CD4-positive, alpha-beta T cell treated with Interleukin-17A for 4 hours (primary cell): ENCODE measurements at regions not wholly inside any gene's neighbourhood (a gene's known extent, or its start where the extent isn't known, plus 50 kb on each side); places are given as distances from the start of the nearest gene placed in this dataset.

Source experiments
- DNase-seq: peaks from one replicate; pipeline ENCODE4 v3.0.0-alpha.2; 2020; ENCODE audit warnings: mixed read lengths

DNA sequence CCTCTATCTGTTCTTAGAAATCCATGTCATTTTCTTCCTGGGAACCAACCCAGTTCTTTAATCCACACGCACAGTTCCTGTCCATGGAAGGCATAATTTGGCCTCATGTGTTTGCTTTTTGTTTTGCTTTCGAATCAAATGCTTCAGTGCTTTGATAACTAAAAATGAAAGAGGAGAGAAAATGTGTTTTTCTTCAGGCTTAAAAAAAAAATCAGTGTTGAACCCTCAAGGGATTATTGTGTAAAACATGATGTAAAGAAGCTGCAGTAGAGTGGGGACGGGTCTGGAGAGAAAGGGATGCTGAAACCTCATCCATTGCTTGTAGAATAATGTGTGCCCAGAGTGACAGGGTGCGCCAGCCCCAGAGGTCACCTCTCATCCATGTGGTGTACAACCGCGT, 197.5 kb upstream of the JARID2 start:
- no peak for DNase-seq

DNA sequence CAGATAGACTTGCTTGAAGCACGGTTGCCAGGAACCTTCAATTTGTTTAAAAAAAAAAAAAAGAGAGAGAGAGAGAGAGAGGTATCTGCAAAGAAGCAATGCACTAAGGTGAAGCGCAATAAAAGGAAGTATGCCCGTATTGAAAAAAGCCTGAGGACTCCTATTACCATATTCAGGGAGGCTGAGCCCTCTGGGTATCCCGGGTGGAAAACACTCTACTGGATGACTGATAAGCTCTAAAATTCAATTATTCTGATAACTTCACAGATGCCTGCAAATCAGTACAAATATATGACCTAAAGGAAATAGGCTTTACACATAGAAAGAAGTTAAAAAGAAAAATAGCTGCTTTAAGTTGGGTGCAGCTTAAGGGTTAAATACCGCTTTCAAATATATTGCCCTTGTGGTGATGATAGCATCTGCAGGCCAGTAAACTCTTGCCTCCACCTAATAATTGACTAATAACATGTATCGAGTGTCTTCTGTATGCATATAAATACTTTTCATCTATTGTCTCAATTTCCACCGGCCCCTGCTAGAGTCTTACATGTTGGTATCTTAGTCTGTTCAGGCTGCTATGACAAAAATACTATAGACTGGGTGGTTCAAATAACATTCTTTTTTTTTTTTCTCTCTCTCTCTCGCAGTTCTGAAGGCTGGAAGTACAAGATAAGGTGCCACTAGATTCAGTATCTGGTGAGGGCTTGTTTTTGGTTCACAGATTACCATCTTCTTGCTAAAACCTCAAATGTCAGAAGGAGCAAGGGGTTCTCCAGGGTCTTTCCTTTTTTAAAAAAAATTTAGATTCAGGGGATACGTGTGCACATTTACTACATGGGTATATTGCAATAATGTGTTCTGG, 187.4 kb upstream of the JARID2 start:
- no peak for DNase-seq

DNA sequence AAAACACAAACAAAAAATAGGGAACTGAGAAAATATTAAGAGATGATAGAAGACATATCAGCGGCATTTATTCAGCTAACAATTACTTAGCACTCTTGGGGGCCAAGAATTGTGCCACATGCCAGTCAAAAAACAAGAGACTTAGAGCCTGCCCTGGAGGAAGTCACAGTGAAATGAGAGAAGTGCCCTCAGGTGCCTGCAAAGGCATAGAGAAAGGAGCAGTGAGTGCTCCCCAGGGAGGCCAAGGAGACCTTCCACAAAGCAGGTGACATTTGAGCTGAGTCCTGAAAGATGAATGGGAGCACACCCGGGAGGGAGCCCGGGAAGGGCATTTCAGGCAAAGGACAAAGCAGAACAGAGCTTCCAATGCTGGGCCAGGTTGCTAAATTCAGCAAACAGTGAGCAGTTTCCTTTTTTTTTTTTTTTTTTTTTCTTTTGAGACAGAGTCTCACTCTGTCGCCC, 184.7 kb upstream of the JARID2 start:
- no peak for DNase-seq

DNA sequence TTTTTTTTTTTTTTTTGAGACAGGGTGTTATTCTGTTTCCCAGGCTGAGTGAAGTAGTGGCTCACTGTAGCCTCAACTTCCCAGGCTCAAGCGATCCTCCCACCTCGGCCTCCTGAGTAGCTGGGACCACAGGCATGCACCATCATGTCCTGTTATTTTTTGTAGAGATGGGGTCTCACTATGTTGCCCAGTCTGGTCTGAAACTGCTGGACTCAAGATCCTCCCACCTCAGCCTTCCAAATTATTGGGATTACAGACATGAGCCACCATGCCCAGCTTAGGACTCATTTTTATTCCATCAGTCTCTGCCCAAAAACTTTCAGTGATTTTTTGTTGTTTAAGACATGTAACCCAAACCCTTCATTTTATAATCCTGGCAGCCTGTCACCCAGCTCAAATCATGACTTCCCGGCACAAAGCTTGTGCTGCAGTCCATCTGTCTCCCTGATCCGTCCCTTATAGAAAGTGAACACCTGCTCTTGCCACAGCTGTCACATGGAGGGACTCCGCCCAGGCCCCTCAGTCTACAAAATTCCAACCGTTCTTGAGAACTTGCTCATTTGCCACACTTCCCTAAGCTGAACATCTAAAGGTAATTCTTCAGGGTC, 183.9 kb upstream of the JARID2 start:
- DNase-seq = no peak

DNA sequence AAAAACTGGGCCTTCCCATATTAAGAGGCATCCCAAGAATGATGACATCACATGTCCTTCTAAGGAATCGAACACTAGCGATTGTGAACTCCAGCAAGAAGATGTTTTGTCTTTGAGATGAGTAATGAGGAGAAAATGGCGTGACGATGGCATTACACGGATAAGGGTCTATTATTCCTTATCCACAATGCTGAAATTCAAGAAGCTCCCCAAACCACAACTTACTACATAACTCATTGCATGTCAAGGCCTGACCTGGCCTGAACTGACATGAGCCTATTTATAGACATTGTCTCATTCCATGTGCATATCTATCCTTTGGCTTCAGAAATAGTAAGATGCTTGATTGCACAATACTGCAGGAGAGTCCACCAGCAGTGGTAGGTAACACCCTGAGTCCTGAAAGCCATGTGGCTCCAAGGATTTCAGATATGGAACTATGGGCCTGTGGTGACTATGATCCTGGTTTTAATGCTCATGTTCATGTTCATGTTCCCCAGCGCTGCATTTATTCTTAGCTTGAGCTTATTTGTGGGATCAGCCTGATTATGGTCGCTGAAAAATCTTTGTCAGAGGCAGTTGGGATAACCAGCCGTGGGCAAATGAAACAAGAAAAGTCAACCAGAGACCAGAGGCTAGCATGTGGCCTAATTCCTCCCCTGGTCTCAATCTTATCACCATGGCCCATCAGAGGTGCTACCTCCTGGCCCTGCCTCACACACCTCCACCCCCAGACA, 183.2 kb upstream of the JARID2 start:
- DNase-seq = no peak

DNA sequence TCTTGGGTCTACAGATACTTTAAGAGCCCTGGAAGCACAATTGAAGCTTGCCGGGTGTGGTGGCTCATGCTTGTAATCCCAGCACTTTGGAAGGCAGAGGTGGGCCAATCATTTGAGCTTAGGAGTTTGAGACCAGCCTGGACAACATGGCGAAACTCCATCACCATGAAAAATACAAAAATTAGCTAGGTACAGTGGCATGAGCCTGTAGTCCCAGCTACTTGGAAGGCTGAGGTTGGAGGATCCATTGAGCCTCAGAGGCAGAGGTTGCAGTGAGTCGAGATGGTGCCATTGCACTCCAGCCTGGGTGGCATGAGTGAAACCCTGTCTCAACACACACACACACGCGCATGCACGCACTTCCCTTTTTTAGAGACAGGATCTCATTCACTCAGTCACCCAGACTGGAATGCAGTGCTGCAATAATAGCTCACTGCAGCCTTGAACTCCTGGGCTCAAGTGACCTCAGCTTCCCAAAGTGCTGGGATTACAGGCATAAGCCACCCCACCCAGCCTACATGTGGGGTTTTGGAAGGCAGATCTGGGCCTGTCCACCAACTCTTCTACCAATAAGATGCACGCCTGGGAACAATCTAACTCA, 182.5 kb upstream of the JARID2 start:
- no peak for DNase-seq

DNA sequence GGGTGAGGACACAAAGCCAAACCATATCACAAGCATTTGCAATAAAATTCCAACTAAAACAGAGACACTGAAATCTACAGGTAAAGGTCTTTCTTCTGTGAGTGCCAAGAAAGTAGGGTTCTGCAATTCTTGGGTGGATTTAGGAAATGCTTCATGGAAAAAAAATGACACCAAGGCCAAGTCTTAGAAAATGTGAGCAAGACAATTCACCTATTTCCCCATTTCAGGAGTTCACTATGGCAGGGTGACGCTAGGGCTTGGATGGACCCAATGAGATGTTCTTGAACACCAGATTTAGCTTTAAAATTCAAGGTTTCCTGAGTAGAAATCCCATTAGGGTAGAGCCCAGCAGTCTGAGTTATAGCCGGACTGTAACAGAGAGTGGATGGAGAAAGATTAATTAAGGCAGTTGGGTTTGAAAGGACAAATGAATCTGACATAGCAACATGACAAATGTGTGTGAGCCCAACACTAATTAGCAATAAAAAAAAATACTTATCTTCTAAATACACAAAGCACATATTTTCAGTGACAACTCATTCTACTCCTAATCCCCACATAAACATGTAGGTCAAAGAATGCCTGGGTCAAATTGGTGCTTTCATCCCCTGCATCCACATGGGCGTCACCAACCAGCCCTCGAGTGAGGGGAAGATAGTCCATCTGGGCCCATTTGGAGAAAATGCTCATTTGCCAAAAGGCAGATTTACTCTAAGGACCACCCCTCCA, 180.4 kb upstream of the JARID2 start:
- DNase-seq = no peak

DNA sequence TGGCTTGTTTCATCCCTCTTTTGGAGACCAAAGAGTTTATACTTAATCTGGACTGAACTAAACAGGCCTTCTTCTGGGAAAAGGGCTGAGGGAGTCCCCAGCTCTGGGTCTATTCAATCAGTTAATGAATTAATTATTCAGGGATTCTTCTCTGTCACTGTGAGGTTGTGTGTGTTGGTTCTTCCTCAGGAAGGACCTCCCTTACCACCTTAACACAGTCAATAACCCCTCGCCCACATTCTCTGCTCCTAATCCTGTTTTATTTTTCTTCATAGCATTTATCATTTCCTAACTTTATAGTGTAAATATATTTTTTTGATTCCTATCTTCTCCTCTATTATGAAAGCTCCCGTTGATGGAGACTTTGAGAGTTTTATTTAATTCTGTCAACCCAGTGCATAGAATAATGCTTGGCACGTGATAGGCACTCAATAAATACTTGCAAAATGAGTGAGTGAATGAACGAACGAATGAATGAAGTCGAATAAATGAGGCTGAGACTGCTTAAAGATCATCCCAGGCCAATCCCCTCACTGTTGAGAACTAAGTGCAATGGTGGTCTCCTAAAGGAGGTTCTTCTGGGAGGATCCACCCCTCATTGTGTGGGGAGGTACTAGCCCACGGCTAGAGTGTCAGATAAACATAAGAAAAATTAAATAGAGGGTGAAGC, 179.6 kb upstream of the JARID2 start:
- no peak for DNase-seq

DNA sequence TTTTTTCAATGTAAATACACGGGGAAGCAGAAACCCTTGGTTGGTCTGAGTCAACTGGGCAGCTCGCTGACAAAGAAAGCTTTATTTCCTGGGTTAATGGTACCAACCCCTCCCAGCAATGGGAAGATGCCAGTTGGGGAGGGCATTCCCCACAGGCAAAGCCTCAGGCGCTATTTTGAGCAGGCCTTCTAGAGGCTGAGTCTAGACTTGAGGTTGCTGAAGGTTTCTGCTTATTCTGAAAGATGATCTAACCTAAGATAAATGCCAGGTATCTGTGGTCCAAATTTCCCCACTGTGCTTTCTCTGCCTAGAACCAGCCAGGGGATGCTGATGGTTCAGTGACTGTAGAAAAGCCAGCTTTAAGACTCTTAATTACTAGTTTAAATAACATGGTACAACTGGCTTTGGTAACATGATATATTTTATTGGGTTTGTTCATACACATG, 172.5 kb upstream of the JARID2 start:
- DNase-seq = no peak

DNA sequence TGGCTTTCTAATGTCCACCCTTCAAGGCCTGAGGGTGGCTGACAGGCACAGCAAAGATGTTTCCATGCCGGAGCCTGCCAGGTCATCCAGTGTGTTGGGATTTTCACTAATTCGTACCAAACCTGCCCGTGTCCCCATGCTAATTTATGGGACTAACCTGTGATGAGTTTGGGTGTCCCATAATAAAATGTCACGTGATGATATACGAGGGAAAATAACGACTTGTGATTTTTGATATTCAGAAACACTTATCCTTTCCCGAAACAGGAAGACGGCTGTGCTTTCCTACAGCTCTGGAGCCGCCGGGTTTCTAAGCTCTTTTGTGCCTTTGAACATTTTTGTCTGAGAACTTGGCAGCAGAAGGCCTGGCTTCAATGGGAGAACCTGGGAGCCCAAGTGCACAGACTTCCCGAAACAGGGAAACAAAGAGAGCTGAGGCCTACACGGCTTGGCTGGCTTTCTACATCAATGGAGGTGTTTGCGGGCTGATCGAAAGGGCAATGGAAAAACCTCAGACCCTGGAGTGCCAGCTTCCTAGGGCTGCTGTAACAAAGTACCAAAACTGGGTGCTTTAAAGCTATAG, 171.9 kb upstream of the JARID2 start:
- DNase-seq = no peak

DNA sequence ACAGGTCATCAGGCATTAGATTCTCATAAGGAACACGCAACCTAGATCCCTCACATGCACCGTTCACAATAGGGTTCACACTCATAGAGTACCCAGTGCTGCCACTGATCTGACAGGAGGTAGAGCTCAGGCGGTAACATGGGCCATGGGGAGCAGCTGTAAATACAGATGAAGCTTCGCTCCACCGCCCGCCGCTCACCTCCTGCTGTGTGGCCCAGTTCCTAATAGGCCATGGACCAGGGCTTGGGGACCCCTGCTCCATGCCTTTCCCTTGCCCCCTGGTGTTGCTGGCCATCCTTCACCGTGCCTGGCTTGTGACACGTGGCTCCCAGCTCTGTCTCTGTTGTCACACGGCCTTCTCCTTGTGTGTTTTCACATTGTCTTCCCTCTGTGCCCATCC, 171.1 kb upstream of the JARID2 start:
- no peak for DNase-seq

DNA sequence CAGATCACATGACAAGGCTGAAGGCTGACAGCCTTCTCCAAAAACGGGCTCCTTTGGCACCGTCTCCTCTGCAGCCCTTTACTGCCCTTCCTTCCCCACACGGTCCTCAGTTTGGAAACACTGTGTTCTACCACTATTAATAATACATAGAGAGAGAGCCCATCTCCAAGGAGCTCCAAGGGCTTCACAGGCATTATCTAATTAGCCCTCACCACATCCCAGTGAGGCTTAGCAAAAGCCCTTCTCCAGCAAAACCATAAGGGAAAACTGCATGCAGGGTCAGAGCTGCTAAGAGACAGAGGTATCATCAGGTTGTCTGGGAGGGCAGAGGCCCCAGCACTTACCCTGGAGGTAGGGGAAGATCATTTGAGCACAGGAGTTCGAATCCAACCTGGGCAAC, 169.3 kb upstream of the JARID2 start:
- DNase-seq = no peak

DNA sequence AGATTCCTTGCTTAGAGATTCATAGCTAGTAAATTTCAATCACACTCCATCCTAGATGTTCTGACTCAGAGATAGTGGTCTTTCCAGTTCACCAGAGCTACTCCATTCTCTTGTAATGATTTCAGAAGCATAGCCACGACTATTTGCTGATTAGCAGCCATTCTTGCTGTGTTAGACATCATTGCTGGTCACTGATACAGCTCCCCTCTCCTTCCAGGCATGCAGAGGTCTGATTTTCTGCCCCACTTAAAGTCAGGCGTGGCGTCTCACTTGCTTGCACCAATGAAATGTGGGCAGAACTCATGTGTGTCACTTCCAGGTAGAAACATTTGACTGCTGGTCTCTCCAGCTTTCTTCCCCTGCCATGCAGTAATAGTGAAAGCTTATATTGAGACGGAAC, 168.9 kb upstream of the JARID2 start:
- DNase-seq = no peak

DNA sequence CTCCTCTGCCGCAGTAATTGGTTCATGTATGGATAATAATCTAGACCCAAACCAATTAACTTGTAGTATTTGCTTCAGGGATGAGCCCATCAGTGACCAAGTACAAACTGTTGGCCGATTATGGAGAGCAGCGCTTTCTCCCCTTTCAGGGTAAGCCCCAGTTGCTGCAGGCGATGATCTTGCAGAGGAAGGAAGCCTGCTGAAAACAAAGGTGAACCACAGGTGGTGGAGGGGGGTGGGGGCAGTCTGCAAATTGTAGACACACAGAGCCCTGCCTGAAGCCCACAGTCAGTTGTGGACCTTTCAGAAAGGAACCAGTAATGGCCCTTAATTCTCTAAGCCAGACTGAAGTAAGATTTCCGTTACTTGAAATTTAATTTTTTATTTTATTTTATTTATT, 167.9 kb upstream of the JARID2 start:
- peak; percentile 3 for DNase-seq

DNA sequence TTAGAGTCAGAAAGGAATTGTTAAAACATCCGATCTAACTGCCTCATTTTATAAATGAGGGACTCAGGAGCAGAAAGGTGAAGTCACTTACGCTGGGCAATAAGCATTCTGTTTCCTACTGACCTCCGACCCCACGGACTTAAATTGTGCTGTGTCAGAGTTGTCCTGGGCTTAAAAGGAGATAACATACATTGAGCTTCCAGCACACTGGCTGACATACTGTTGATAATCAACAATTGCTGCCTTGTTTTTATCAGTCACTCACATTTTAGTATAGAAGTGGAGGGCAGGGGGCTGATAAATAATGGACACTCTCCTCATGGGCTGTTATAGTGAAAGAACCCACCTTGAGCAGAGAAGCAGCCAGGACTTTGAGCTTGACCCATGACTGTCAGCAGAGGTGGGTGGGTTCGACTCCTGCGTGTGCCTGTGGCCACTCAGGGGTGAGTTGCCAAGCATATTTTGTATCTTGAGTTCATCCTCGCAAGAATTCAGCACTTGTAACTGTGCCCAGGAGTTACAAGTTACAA, 166.5 kb upstream of the JARID2 start:
- DNase-seq = no peak

DNA sequence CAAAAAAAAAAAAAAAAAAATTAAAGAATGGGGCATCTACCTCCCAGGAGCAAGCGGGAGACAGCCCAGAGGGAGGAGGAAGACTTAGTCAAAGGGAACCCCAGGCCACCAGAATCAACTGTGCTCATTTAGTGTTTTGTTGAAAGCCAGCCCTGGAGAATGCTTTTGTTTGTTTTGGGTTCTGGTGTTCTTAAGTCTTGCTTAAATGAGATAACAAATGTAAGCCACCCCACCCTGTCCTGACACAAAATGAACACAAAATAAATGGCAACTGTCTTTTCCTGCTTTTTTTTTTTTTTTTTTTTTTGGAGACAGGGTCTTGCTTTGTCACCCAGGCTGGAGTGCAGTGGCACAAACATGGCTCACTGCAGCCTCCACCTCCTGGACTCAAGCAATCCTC, 165.0 kb upstream of the JARID2 start:
- DNase-seq = no peak

DNA sequence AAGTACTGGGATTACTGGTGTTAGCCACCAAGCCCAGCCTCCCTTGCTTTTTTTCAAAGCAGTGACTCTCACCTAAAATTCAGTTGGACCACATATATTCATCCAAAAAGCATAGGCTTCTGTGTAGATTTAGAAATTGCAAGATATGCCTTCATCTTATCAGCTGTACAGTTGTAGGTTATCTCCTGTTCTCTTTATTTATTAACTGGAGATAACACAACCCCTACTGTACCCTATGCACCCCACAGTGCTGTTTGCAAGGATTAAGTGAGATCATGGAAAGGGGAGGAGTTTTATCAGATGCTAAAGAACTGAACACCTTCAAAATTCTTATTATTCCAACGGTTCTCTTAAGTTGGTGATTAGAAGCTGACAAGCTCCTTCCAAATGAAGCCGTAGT, 164.4 kb upstream of the JARID2 start:
- no peak for DNase-seq

DNA sequence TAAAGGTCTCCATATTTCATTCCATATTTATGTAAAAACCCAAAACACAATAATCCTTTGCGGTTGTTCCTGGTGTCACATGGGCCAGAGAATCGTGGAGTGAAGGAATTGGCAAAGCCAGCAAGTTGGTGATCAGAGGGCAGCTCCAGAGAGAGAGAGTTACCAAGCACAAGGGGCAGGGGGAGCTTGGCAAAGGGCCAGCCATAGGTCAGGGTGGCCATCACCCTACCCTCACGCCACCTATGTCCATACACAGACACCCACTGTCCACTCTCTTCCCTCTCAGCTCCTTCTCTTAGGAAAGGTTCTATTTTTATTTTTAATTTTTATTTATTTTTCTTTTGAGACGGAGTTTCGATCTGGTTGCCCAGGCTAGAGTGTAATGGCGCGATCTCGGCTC, 163.2 kb upstream of the JARID2 start:
- no peak for DNase-seq

DNA sequence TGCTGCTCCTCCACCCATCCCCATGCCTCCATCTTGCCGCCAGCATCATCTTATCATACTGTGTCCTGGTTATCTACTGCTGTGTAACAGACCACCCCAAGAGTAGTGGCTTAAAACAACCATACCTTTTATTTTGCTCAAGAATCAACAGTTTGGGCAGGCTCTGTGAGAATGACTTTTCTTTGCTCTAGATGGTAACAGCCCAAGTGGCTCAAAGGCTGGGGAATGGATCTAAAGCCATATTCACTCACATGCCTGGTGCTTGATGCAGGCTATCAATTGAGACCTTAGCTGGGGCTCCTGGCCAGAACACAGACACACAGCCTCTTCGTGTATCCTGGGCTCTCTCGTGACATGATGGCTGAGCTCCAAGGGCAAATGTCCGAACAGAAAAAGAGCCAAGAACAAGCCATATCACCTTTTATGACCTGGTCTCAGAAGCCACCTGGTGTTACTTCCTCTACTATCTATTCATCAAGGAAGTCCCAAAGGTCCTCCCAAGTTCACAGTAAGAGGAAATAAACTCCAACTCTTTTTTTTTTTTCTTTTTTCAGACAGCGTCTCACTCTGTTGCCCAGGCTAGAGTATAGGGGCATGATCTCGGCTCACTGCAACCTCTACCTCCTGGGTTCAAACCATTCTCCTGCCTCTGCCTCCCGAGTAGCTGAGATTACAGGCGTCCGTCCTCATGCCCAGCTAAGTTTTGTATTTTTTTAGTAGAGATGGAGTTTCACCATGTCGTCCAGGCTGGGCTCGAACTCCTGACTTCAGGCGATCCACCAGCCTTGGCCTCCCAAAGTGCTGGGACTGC, 159.3 kb upstream of the JARID2 start:
- no peak for DNase-seq

DNA sequence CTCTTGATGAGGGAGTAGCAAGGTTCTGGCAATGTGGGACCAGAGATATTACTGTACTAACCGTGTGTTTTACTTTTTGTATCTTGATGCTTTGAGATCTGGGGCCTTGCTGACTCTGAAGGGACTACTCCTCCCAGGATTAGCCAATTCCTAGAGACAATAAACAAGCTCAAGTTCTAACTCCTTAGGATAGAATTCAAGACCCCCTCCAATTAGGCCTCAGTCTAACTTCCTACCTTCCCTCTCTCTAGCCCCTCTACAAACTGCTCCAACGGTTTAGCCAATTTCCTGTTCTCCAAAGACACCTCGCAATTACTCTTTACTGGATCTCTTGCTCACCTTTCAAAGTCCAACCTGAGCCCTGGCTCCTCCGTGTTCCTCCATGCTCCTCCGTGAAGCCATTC, 158.7 kb upstream of the JARID2 start:
- no peak for DNase-seq
